HG03196 (cell line): ENCODE measurements at regions not wholly inside any gene's neighbourhood (a gene's known extent, or its start where the extent isn't known, plus 50 kb on each side); places are given as distances from the start of the nearest gene placed in this dataset.

Experiments
- ATAC-seq: cut with Tn5 transposase; IDR thresholded peaks from one replicate; pipeline ENCODE4 v1.9.1; 2021; ENCODE audit not compliant: unreplicated experiment

- no peak for ATAC-seq
Observed at GRCh38 chr1:56056438-56057287, 522.7 kb downstream of the PLPP3 start.

- ATAC-seq, result no peak
Observed at GRCh38 chr1:56054959-56055358, 524.4 kb downstream of the PLPP3 start.

DNA sequence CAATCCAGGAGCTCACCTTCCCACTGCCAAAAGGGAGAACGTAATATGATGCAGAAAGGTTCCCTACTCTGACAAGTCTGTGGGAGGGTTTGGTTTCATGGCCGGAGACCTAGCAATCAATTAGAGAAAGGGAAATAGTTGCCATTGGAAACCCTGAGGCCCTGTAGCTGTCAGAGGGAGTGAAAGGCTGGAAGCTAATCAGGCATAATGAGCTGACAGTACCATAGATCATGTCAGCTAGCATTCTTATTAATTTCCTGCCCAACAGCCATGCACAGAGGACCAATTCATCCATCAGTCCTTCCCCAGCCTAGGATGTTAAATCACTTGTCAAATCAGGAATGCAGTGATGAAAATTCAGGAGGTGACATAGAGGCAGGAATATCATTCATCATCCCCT lies 527.3 kb downstream of the PLPP3 start:
- no peak for ATAC-seq

GRCh38 chr1:56050911-56051310 lies 528.5 kb downstream of the PLPP3 start:
- ATAC-seq, result no peak

GRCh38 chr1:56045477-56045876 lies 533.9 kb downstream of the PLPP3 start:
- ATAC-seq, result no peak

GRCh38 chr1:56045062-56045461 lies 534.3 kb downstream of the PLPP3 start:
- no peak for ATAC-seq

GRCh38 chr1:56036479-56036878 lies 542.9 kb downstream of the PLPP3 start:
- no peak for ATAC-seq

DNA sequence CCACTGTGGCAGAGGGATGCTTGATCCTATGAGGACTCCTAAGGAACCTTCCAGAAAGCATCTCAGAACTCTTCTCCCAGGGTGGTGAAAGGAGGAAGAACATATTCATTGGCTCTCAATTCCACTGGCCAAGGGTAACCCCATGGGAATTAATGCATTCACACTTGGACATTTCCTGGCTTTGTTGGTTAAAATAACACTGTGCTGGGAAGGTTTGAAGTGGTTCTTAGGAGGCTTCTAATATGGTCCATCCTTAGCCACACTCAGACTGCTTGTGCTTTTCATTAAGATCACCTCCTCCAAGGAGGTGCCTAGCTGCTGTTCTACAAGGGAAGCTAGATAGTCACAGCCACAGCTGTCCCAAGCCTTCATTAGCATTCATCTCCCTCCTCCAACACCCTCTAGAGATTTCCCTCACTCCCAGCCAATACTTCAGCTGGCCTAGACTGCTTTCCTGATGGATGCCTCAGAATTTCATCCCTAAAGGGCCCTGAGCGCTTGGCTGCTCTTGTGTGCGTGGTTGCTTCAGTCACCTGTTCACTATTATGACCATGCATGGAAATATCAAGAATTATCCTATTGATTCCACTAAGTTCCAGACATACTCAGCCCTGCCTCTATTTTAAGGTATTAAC lies 544.4 kb downstream of the PLPP3 start:
- ATAC-seq, result no peak

GRCh38 chr1:56034222-56034621 lies 545.1 kb downstream of the PLPP3 start:
- no peak for ATAC-seq

- no peak for ATAC-seq
Observed at GRCh38 chr1:56033321-56034037, 545.9 kb downstream of the PLPP3 start.

DNA sequence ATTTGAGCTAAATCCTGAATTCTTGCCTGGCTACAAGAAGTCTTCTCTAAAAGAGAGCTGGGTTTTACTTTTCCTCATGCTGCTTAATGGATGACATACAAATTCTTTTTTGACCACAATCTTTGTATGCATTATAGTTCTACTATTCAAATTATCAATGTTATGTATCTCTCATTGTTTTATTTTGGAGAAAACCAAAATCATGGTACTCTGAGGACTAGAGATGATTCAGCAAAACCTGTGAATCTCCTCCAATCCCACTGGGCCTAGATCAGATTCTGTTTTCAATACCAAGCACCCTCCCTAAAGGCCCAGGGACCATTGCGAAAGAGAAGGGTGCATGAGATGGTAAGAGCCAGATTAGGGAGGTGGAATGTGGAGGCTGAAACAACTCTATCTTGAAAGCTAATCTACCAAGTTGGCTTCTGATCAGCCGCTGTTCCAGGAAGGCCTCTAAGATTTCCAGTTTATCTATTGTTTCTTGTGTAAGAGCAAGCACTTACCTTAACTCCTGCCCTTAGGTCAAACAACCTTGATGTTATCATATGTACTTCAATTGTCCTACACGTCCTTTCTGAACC lies 547.2 kb downstream of the PLPP3 start:
- ATAC-seq, result no peak

GRCh38 chr1:56031001-56031400 lies 548.4 kb downstream of the PLPP3 start:
- ATAC-seq, result no peak

GRCh38 chr1:56029319-56030003 lies 549.9 kb downstream of the PLPP3 start:
- ATAC-seq, result no peak

GRCh38 chr1:56028911-56029310 lies 550.5 kb downstream of the PLPP3 start:
- no peak for ATAC-seq

DNA sequence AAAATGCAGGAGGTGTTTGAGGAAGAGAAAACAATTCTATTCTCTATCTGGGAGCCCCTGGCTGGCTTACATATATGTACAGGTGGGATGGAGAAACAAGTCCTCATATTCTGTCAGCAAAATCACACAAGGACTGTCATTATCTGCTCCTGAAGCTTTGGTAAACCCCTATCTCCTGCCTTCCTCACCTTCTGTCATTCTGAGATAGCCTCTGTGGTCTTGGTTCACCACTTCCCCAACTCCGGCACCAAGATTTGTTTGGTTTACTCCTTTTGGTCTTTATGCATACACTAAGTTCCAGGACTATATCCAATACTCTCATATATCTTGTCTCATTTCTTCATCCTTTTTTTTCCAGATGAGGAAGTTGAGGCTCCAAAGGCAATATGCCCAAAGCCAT lies 551.1 kb downstream of the PLPP3 start:
- ATAC-seq, result no peak

DNA sequence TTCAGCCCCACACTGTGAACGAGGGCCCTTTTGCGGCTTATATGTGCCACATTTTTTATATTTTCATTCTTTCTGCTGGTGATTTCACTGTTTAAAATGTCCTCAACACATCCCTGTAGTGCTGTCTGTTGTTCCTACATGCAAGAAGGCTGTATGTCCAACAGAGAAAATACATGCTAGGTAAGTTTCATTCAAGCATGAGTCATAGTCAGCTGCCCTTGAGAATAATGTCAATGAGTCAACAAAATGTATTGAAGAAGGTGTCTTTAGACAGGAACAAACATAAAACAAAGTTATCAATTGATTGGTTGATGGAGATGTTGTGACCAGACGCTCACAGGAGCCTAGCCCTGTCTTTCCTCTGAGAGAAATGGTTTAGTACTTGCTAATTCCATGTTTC lies 553.4 kb downstream of the PLPP3 start:
- no peak for ATAC-seq

GRCh38 chr1:56024155-56024554 lies 555.2 kb downstream of the PLPP3 start:
- no peak for ATAC-seq

- no peak for ATAC-seq
Observed at GRCh38 chr1:56019922-56020321, 559.4 kb downstream of the PLPP3 start.

GRCh38 chr1:56019472-56019871 lies 559.9 kb downstream of the PLPP3 start:
- ATAC-seq, result no peak

GRCh38 chr1:56017336-56017735 lies 562.0 kb downstream of the PLPP3 start:
- ATAC-seq, result no peak

DNA sequence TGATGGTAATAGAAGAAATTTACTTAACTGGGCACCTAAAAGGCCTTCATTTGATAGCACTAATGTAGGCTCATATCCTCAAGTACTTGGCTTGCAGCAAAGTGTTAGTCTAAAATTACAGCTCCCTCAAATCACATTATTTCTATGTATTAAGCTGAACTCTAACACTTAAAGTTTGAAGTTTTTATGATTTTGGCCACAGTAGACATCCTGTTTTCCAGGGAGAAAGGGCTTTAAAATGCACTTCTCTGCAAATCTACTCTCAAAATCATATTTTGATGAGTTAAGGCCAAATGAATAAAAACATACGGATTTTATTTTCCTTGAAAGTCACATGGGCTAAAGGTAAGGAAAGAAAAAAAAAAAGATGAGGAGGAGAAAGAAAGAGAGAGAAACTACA lies 575.5 kb downstream of the PLPP3 start:
- ATAC-seq, result no peak
